ENCODE measurements at regions not wholly inside any gene's neighbourhood (a gene's known extent, or its start where the extent isn't known, plus 50 kb on each side); places are given as distances from the start of the nearest gene placed in this dataset.
"Not testable (repeated sequence)": the region's sequence is repeated elsewhere in the genome, so short reads cannot be mapped to it uniquely, and the experiment has no call there.

GRCh38 chr9:100785946-100786345, 208.1 kb downstream of the CAVIN4 start:
- Histone ChIP-seq H3K9ac (ENCODE audit: insufficient read length, low read depth) (no peak overlapping the region), H3K36me3 (ENCODE audit: insufficient read depth, insufficient read length, low read length) (no peaks in the 10 kb centered on the region), H3K27me3 (ENCODE audit: insufficient read depth, insufficient read length) (no peaks in the 10 kb centered on the region), H3K9me3 (ENCODE audit: insufficient read depth, low read length) (no peaks in the 10 kb centered on the region), H3K4me3 (ENCODE audit: insufficient read length, low read depth) (no peak overlapping the region), H3K4me1 (ENCODE audit: insufficient read depth, insufficient read length) (no peaks in the 10 kb centered on the region)
- TF ChIP-seq YY1 (IDR thresholded peaks at IDR 0.05; ENCODE audit: insufficient read depth, insufficient read length), result no peak
- TF ChIP-seq ZNF274 (IDR thresholded peaks at IDR 0.05; ENCODE audit: low read depth, low read length), result no peak
- TF ChIP-seq SUZ12 (IDR thresholded peaks at IDR 0.05; ENCODE audit: extremely low read depth, insufficient read depth, insufficient read length), result no peak
- DNase-seq (ENCODE audit: low read depth, low spot score), result no peak

GRCh38 chr9:100794738-100795269, 216.9 kb downstream of the CAVIN4 start:
- H3K36me3 ChIP-seq (ENCODE audit: insufficient read depth, insufficient read length, low read length), result no peaks in the 10 kb centered on the region
- no peaks in the 10 kb centered on the region for H3K27me3 ChIP-seq (ENCODE audit: insufficient read depth, insufficient read length)
- no peak overlapping the region for H3K9ac ChIP-seq (ENCODE audit: insufficient read length, low read depth)
- H3K4me3 ChIP-seq (ENCODE audit: insufficient read length, low read depth), result no peak overlapping the region
- no peaks in the 10 kb centered on the region for H3K9me3 ChIP-seq (ENCODE audit: insufficient read depth, low read length)
- DNase-seq (ENCODE audit: low read depth, low spot score), result no peak
- TF ChIP-seq SUZ12 (IDR thresholded peaks at IDR 0.05; ENCODE audit: extremely low read depth, insufficient read depth, insufficient read length), result no peak
- TF ChIP-seq ZNF274 (IDR thresholded peaks at IDR 0.05; ENCODE audit: low read depth, low read length), result no peak
- no peak for TF ChIP-seq YY1 (IDR thresholded peaks at IDR 0.05; ENCODE audit: insufficient read depth, insufficient read length)
- no peaks in the 10 kb centered on the region for H3K4me1 ChIP-seq (ENCODE audit: insufficient read depth, insufficient read length)

GRCh38 chr9:100803956-100804355, 224.6 kb upstream of the PLPPR1 start:
- Histone ChIP-seq H3K9ac (ENCODE audit: insufficient read length, low read depth) (no peak overlapping the region), H3K9me3 (ENCODE audit: insufficient read depth, low read length) (no peaks in the 10 kb centered on the region), H3K36me3 (ENCODE audit: insufficient read depth, insufficient read length, low read length) (no peaks in the 10 kb centered on the region), H3K4me3 (ENCODE audit: insufficient read length, low read depth) (no peak overlapping the region), H3K4me1 (ENCODE audit: insufficient read depth, insufficient read length) (no peaks in the 10 kb centered on the region), H3K27me3 (ENCODE audit: insufficient read depth, insufficient read length) (no peaks in the 10 kb centered on the region)
- no peak for DNase-seq (ENCODE audit: low read depth, low spot score)
- TF ChIP-seq SUZ12 (IDR thresholded peaks at IDR 0.05; ENCODE audit: extremely low read depth, insufficient read depth, insufficient read length) (no peak), YY1 (IDR thresholded peaks at IDR 0.05; ENCODE audit: insufficient read depth, insufficient read length) (no peak), ZNF274 (IDR thresholded peaks at IDR 0.05; ENCODE audit: low read depth, low read length) (no peak)

DNA sequence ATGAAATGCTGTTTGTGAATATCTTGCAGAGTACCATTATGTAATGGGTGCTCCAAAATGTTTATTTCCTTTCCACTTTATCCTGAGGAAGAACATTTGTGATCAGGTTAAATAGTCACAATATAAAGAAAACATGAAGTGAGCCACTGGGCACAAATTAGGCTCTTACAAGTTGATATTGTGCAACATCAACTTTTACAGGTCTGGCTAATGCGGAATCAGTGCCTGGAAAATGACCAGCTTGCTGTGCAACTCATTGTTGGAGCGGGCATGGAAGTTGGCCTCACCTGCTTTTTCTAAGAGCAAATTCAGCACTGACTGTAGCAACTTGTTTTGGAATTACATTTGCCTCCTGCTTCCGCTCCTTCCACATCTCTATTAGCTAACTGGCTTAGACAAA, 216.9 kb upstream of the PLPPR1 start:
- H3K36me3 ChIP-seq (ENCODE audit: insufficient read depth, insufficient read length, low read length), result no peaks in the 10 kb centered on the region
- H3K4me1 ChIP-seq (ENCODE audit: insufficient read depth, insufficient read length), result no peaks in the 10 kb centered on the region
- H3K9me3 ChIP-seq (ENCODE audit: insufficient read depth, low read length), result peaks cover 13% of the 10 kb centered on the region; the same call in 1 of the 2 replicates
- TF ChIP-seq YY1 (IDR thresholded peaks at IDR 0.05; ENCODE audit: insufficient read depth, insufficient read length) (no peak), ZNF274 (IDR thresholded peaks at IDR 0.05; ENCODE audit: low read depth, low read length) (no peak), SUZ12 (IDR thresholded peaks at IDR 0.05; ENCODE audit: extremely low read depth, insufficient read depth, insufficient read length) (no peak)
- no peak overlapping the region for H3K4me3 ChIP-seq (ENCODE audit: insufficient read length, low read depth)
- DNase-seq (ENCODE audit: low read depth, low spot score), result no peak
- no peaks in the 10 kb centered on the region for H3K27me3 ChIP-seq (ENCODE audit: insufficient read depth, insufficient read length)
- H3K9ac ChIP-seq (ENCODE audit: insufficient read length, low read depth), result no peak overlapping the region

- no peak for DNase-seq (ENCODE audit: low read depth, low spot score)
- Histone ChIP-seq H3K27me3 (ENCODE audit: insufficient read depth, insufficient read length) (no peaks in the 10 kb centered on the region), H3K9me3 (ENCODE audit: insufficient read depth, low read length) (peaks cover 13% of the 10 kb centered on the region; the same call in 1 of the 2 replicates), H3K36me3 (ENCODE audit: insufficient read depth, insufficient read length, low read length) (no peaks in the 10 kb centered on the region), H3K9ac (ENCODE audit: insufficient read length, low read depth) (no peak overlapping the region), H3K4me1 (ENCODE audit: insufficient read depth, insufficient read length) (no peaks in the 10 kb centered on the region), H3K4me3 (ENCODE audit: insufficient read length, low read depth) (no peak overlapping the region)
- TF ChIP-seq ZNF274 (IDR thresholded peaks at IDR 0.05; ENCODE audit: low read depth, low read length) (no peak), SUZ12 (IDR thresholded peaks at IDR 0.05; ENCODE audit: extremely low read depth, insufficient read depth, insufficient read length) (no peak), YY1 (IDR thresholded peaks at IDR 0.05; ENCODE audit: insufficient read depth, insufficient read length) (no peak)
Observed at GRCh38 chr9:100813871-100814270, 214.7 kb upstream of the PLPPR1 start.

DNA sequence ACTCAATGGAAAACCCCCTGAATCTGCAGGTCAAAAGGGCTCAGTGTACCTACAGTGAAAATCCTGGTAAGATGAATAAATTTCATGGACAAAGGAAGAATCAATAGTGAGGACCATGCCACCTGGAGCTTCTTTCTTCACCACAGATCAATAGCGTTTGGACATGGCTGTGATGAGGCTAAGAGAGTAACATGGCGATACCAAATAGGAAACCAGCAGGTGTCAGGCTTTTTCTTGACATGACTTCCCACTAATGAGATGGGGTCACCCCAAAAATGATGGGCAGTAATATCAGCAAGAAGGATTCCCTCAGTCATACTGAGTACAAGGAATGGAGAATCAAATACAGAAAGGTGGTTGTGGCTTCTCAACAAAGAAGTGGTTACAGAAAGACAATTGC, 208.5 kb upstream of the PLPPR1 start:
- no peak for TF ChIP-seq YY1 (IDR thresholded peaks at IDR 0.05; ENCODE audit: insufficient read depth, insufficient read length)
- no peak for TF ChIP-seq SUZ12 (IDR thresholded peaks at IDR 0.05; ENCODE audit: extremely low read depth, insufficient read depth, insufficient read length)
- no peak for TF ChIP-seq ZNF274 (IDR thresholded peaks at IDR 0.05; ENCODE audit: low read depth, low read length)
- Histone ChIP-seq H3K27me3 (ENCODE audit: insufficient read depth, insufficient read length) (no peaks in the 10 kb centered on the region), H3K4me1 (ENCODE audit: insufficient read depth, insufficient read length) (no peaks in the 10 kb centered on the region), H3K9ac (ENCODE audit: insufficient read length, low read depth) (no peak overlapping the region), H3K36me3 (ENCODE audit: insufficient read depth, insufficient read length, low read length) (no peaks in the 10 kb centered on the region), H3K4me3 (ENCODE audit: insufficient read length, low read depth) (no peak overlapping the region), H3K9me3 (ENCODE audit: insufficient read depth, low read length) (no peaks in the 10 kb centered on the region)
- DNase-seq (ENCODE audit: low read depth, low spot score), result no peak

- DNase-seq (ENCODE audit: low read depth, low spot score); H3K27me3 ChIP-seq (ENCODE audit: insufficient read depth, insufficient read length); H3K4me1 ChIP-seq (ENCODE audit: insufficient read depth, insufficient read length); H3K4me3 ChIP-seq (ENCODE audit: insufficient read length, low read depth); H3K9me3 ChIP-seq (ENCODE audit: insufficient read depth, low read length); H3K9ac ChIP-seq (ENCODE audit: insufficient read length, low read depth); H3K36me3 ChIP-seq (ENCODE audit: insufficient read depth, insufficient read length, low read length): not testable (repeated sequence)
Observed at GRCh38 chr9:100833035-100833434, 195.5 kb upstream of the PLPPR1 start.

- DNase-seq (ENCODE audit: low read depth, low spot score), result no peak
- Histone ChIP-seq H3K9me3 (ENCODE audit: insufficient read depth, low read length) (no peaks in the 10 kb centered on the region), H3K4me3 (ENCODE audit: insufficient read length, low read depth) (no peak overlapping the region), H3K27me3 (ENCODE audit: insufficient read depth, insufficient read length) (no peaks in the 10 kb centered on the region), H3K4me1 (ENCODE audit: insufficient read depth, insufficient read length) (no peaks in the 10 kb centered on the region), H3K36me3 (ENCODE audit: insufficient read depth, insufficient read length, low read length) (no peaks in the 10 kb centered on the region), H3K9ac (ENCODE audit: insufficient read length, low read depth) (no peak overlapping the region)
- TF ChIP-seq SUZ12 (IDR thresholded peaks at IDR 0.05; ENCODE audit: extremely low read depth, insufficient read depth, insufficient read length) (no peak), ZNF274 (IDR thresholded peaks at IDR 0.05; ENCODE audit: low read depth, low read length) (no peak), YY1 (IDR thresholded peaks at IDR 0.05; ENCODE audit: insufficient read depth, insufficient read length) (no peak)
Observed at GRCh38 chr9:100838857-100839256, 189.7 kb upstream of the PLPPR1 start.
